DND-41 (cell line): ENCODE measurements at regions not wholly inside any gene's neighbourhood (a gene's known extent, or its start where the extent isn't known, plus 50 kb on each side); places are given as distances from the start of the nearest gene placed in this dataset.

Source experiments
- ATAC-seq: fragments of 200-7000 bp; cut with Tn5 transposase; 3 replicates; pipeline ENCODE4 v1.9.1; 2021; ENCODE audit warnings: low read depth; ENCODE audit not compliant: insufficient read depth
- DNase-seq: peaks from one replicate; pipeline ENCODE4 v3.0.0-alpha.2; 2020
- H2AFZ ChIP-seq: 2 replicates; pipeline ENCODE4 v1.6.0; 2012; ENCODE audit warnings: low read depth, low read length
- H3K27ac ChIP-seq: 2 replicates; pipeline ENCODE4 v1.5.1; 2012; ENCODE audit warnings: low read length, inconsistent platforms
- H3K27me3 ChIP-seq: fragments of 200-600 bp; sonication (generic); 2 replicates; pipeline ENCODE4 v1.6.0; 2012; ENCODE audit warnings: low read length, mild to moderate bottlenecking, inconsistent platforms; ENCODE audit not compliant: insufficient read depth, poor library complexity
- H3K36me3 ChIP-seq: 2 replicates; pipeline ENCODE4 v1.5.1; 2012; ENCODE audit warnings: low read length, inconsistent platforms; ENCODE audit not compliant: insufficient read depth
- H3K4me1 ChIP-seq: 2 replicates; pipeline ENCODE4 v1.5.1; 2012; ENCODE audit warnings: mild to moderate bottlenecking, low read length; ENCODE audit not compliant: insufficient read depth
- H3K4me2 ChIP-seq: 2 replicates; pipeline ENCODE4 v1.6.0; 2012; ENCODE audit warnings: mild to moderate bottlenecking, moderate library complexity, low read length, inconsistent platforms; ENCODE audit not compliant: insufficient read depth
- H3K4me3 ChIP-seq, 2 experiments: fragments of 200-600 bp in 1 of 2; shearing (Covaris generic) in 1 of 2; 2 replicates each; pipeline ENCODE4 v1.5.1; 2012 to 2016; ENCODE audit warnings: inconsistent platforms in 2 of 2, low read length in 2 of 2, mild to moderate bottlenecking in 2 of 2, low read depth in 1 of 2, moderate library complexity in 1 of 2
- H3K79me2 ChIP-seq: 2 replicates; pipeline ENCODE4 v1.6.0; 2012; ENCODE audit warnings: low read length, inconsistent platforms; ENCODE audit not compliant: insufficient read depth
- H3K9ac ChIP-seq: 2 replicates; pipeline ENCODE4 v1.6.0; 2012; ENCODE audit warnings: low read depth, mild to moderate bottlenecking, inconsistent platforms, low read length, moderate library complexity
- H3K9me3 ChIP-seq: 2 replicates; pipeline ENCODE4 v1.5.1; 2012; ENCODE audit warnings: low read length, moderate library complexity, mild to moderate bottlenecking, inconsistent platforms; ENCODE audit not compliant: insufficient read depth, severe bottlenecking
- H4K20me1 ChIP-seq: 2 replicates; pipeline ENCODE4 v1.6.0; 2012; ENCODE audit warnings: low read length; ENCODE audit not compliant: insufficient read depth
- EZH2 ChIP-seq: IDR thresholded peaks from 3 replicates; pipeline ENCODE4 v1.6.1; 2012; ENCODE audit warnings: borderline replicate concordance, low read depth, mild to moderate bottlenecking, moderate library complexity, low read length, inconsistent platforms; ENCODE audit not compliant: severe bottlenecking
- TF ChIP-seq, protein P1 (sequence below): IDR thresholded peaks from 2 replicates; pipeline ENCODE4 v1.5.1; 2012; ENCODE audit warnings: borderline replicate concordance, low read length, moderate library complexity, mild to moderate bottlenecking; ENCODE audit not compliant: poor library complexity, severe bottlenecking; ENCODE audit errors: extremely low read depth

DNA sequence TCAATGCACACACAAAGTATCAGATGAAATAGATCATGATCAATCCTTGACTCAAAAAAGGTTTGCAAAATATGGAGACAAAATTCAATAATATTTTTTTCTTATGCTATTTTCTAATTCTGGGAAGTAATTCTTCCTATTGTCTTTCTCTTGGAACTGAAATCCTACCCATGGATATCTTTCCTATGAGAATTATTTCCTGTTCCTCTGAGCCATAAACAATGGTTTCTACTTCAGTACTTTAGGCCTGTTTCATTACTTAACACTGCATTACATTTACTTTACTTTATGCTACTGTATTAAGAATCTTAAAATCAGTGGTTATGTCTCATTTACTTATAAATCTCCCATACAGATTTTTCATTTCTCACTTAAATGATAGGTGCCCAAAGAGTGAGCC, 1025.4 kb upstream of the ACO1 start:
- Histone ChIP-seq H3K9me3 (no peaks in the 10 kb centered on the region), H2AFZ (no peak overlapping the region), H3K79me2 (no peaks in the 10 kb centered on the region), H3K4me2 (no peak overlapping the region), H4K20me1 (no peaks in the 10 kb centered on the region), H3K9ac (no peak overlapping the region), H3K27ac (no peak overlapping the region), H3K36me3 (no peaks in the 10 kb centered on the region), H3K4me3 (no peak overlapping the region), H3K4me1 (no peaks in the 10 kb centered on the region), H3K27me3 (no peaks in the 10 kb centered on the region)
- TF ChIP-seq, protein P1, sequence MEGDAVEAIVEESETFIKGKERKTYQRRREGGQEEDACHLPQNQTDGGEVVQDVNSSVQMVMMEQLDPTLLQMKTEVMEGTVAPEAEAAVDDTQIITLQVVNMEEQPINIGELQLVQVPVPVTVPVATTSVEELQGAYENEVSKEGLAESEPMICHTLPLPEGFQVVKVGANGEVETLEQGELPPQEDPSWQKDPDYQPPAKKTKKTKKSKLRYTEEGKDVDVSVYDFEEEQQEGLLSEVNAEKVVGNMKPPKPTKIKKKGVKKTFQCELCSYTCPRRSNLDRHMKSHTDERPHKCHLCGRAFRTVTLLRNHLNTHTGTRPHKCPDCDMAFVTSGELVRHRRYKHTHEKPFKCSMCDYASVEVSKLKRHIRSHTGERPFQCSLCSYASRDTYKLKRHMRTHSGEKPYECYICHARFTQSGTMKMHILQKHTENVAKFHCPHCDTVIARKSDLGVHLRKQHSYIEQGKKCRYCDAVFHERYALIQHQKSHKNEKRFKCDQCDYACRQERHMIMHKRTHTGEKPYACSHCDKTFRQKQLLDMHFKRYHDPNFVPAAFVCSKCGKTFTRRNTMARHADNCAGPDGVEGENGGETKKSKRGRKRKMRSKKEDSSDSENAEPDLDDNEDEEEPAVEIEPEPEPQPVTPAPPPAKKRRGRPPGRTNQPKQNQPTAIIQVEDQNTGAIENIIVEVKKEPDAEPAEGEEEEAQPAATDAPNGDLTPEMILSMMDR, result no peak
- no peak for TF ChIP-seq EZH2
- DNase-seq (no peak), ATAC-seq (no peak)

DNA sequence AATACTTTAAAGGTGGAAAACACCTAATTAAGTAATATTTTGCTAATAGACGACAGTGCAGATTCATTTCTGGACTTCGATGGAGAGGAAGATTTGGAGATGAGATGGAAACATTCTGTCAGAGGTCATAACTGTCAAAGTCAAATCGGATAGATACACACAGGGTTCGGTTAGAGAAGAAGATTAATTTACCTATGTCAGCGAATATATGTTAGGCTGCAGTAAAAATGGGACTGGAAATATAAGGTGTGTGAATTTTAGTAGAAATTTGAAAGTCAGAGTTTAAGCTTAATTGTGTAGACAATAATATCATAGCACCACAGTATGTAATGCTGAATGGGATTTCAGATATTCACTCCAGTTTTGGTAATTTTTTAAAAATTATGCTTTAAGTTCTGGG, 1020.3 kb upstream of the ACO1 start:
- no peak for ATAC-seq
- H3K79me2 ChIP-seq, result no peaks in the 10 kb centered on the region
- no peaks in the 10 kb centered on the region for H4K20me1 ChIP-seq
- no peak for DNase-seq
- H2AFZ ChIP-seq, result no peak overlapping the region
- no peaks in the 10 kb centered on the region for H3K27me3 ChIP-seq
- no peaks in the 10 kb centered on the region for H3K36me3 ChIP-seq
- no peaks in the 10 kb centered on the region for H3K9me3 ChIP-seq
- no peak overlapping the region for H3K4me2 ChIP-seq
- H3K27ac ChIP-seq, result no peak overlapping the region
- H3K4me1 ChIP-seq, result no peaks in the 10 kb centered on the region
- no peak overlapping the region for H3K9ac ChIP-seq
- no peak overlapping the region for H3K4me3 ChIP-seq
- no peak for TF ChIP-seq EZH2
- TF ChIP-seq, protein P1, result no peak

DNA sequence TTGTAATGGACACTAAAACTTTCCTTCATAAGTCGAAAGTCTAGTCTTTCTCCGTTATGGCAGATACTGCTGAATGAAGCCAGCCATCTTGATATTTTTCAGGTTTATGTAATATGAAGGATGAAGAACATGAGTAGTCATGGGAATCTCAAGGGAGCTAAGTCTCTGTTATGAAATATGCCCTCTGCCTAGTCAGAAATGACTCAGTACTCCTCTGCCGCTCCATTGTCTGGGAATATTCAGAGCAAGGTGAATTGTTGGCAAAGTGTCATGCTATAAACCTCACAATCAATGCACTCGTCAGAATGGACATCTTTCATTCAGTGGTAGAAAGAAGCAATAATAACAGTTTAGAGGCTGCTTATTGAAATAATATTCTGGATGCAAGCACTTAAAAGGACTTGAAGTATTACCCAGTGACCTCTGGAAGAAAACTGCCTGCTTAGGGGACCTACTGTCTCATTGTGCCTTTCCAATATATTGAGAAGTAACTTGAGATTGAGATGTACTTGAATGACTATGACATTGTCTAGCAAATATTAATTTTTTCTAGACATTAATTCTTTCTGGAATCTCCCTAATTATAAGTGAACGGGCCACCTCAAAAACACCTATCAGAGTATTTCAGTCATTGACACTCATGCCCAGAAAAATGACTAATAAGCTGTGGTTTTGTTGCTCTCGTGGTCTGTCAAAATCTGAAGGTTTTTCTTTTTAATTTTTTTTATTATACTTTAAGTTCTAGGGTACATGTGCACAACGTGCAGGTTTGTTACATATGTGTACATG, 1011.5 kb upstream of the ACO1 start:
- ATAC-seq (no peak), DNase-seq (no peak)
- Histone ChIP-seq H3K9ac (no peak overlapping the region), H3K36me3 (no peaks in the 10 kb centered on the region), H4K20me1 (no peaks in the 10 kb centered on the region), H3K4me3 (no peak overlapping the region), H3K4me2 (no peak overlapping the region), H3K27ac (no peak overlapping the region), H3K4me1 (no peaks in the 10 kb centered on the region), H3K9me3 (no peaks in the 10 kb centered on the region), H3K27me3 (no peaks in the 10 kb centered on the region), H2AFZ (no peak overlapping the region), H3K79me2 (no peaks in the 10 kb centered on the region)
- TF ChIP-seq, protein P1, result no peak
- TF ChIP-seq EZH2, result no peak

DNA sequence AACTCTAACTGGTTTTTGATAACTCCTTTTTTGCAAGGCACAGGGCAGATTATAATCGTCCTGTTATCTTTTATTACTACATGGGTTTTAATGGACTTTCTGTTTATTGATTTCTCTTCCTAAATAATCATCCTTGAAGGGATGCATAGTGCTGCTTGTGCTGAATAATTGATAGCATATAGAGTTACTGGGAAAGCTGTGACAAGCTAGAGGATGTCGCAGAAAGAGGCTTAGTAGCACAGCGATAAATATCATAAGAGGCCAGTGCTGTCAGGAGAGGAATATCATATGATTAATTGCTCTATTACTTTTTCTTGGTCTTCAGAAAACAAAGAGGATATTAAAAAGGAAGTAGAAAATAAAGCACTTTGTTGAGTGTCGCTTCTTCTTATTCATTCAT, 1007.1 kb upstream of the ACO1 start:
- TF ChIP-seq EZH2, result no peak
- TF ChIP-seq, protein P1, result no peak
- no peaks in the 10 kb centered on the region for H3K27me3 ChIP-seq
- H3K36me3 ChIP-seq, result no peaks in the 10 kb centered on the region
- H3K9ac ChIP-seq, result no peak overlapping the region
- no peaks in the 10 kb centered on the region for H3K9me3 ChIP-seq
- no peaks in the 10 kb centered on the region for H4K20me1 ChIP-seq
- H3K4me2 ChIP-seq, result no peak overlapping the region
- no peak overlapping the region for H2AFZ ChIP-seq
- no peak for ATAC-seq
- H3K79me2 ChIP-seq, result no peaks in the 10 kb centered on the region
- no peak for DNase-seq
- H3K4me3 ChIP-seq, result no peak overlapping the region
- no peak overlapping the region for H3K27ac ChIP-seq
- H3K4me1 ChIP-seq, result no peaks in the 10 kb centered on the region
